Mucosa of stomach (tissue), 1 donor: ENCODE measurements at regions not wholly inside any gene's neighbourhood (a gene's known extent, or its start where the extent isn't known, plus 50 kb on each side); places are given as distances from the start of the nearest gene placed in this dataset.
"Not testable (repeated sequence)": the region's sequence is repeated elsewhere in the genome, so short reads cannot be mapped to it uniquely, and the experiment has no call there.

Experiments
- H3K27me3 ChIP-seq: one replicate; pipeline ENCODE4 v1.7.0; 2013; ENCODE audit warnings: mild to moderate bottlenecking, low read length; ENCODE audit not compliant: control insufficient read depth, insufficient read depth
- H3K36me3 ChIP-seq: one replicate; pipeline ENCODE4 v1.7.0; 2013; ENCODE audit warnings: low read length; ENCODE audit not compliant: control insufficient read depth, insufficient read depth
- H3K4me1 ChIP-seq: one replicate; pipeline ENCODE4 v1.7.0; 2013; ENCODE audit warnings: mild to moderate bottlenecking, low read length; ENCODE audit not compliant: control insufficient read depth, insufficient read depth
- H3K4me3 ChIP-seq: one replicate; pipeline ENCODE4 v1.7.0; 2013; ENCODE audit warnings: low read length
- H3K9ac ChIP-seq: one replicate; pipeline ENCODE4 v1.7.0; 2013; ENCODE audit warnings: mild to moderate bottlenecking, low read length, moderate library complexity
- H3K9me3 ChIP-seq: one replicate; pipeline ENCODE4 v1.7.0; 2013; ENCODE audit warnings: mild to moderate bottlenecking, low read length, moderate library complexity; ENCODE audit not compliant: control insufficient read depth
- donor health status: Pancreatic carcinoma.

DNA sequence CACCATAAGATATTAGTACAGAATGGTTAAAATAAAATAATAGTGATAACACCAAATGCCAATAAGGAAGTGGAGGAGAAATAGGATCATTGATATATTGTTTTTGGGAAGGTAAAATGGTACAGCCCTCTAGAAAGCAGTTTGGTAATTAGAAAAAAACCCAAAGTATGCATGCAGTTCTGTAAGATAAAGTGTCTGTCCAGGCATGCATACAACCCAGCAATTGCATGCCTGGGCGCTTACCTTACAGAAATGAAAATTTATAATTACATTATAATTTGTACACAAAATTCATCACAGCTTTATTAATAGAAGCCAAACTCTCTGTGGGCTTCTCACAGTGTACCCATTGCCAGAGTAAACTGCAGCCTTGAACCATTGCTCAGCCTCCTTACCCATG is 124.7 kb downstream of the TTC6 start:
- H3K27me3 ChIP-seq: no peaks in the 10 kb centered on the region

DNA sequence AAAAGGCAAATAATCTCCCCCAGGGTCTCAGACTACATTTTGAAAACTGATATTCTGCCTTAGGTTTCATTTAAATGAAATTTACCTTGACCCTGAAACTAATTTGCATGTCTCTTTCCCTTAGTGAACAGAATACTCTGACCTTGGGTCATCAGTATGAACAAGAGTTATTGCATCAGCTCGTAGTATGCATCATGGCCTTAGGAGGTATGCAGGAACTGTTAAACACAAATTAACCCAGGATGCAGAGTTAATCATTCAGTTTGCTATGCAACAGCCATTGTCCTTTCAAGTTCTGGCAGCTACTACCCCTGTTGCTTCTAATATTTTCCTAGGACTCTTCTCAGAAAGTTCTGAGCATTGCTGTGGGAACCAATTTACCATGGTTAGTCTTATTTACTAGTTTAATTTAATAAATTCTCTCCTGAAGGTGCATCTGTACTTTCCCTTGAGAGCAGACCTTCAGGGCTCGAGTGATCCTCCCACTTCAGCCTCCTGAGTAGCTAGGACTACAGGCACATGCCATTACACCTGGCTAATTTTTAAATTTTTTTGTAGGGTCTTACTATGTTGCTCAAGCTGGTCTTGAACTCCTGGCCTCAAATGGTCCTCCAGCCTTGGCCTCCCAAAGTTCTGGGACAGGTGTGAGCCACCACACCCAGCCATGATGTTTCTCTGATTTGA is 126.7 kb downstream of the TTC6 start:
- Histone ChIP-seq H3K9me3 (no peaks in the 10 kb centered on the region), H3K9ac (no peak overlapping the region), H3K27me3 (no peaks in the 10 kb centered on the region), H3K4me1 (no peaks in the 10 kb centered on the region), H3K36me3 (no peaks in the 10 kb centered on the region), H3K4me3 (no peak overlapping the region)

More for the DNA sequence above, 124.7 kb downstream of the TTC6 start:
- Histone ChIP-seq H3K4me1 (no peaks in the 10 kb centered on the region), H3K4me3 (no peak overlapping the region), H3K9me3 (no peaks in the 10 kb centered on the region), H3K36me3 (no peaks in the 10 kb centered on the region), H3K9ac (no peak overlapping the region)

DNA sequence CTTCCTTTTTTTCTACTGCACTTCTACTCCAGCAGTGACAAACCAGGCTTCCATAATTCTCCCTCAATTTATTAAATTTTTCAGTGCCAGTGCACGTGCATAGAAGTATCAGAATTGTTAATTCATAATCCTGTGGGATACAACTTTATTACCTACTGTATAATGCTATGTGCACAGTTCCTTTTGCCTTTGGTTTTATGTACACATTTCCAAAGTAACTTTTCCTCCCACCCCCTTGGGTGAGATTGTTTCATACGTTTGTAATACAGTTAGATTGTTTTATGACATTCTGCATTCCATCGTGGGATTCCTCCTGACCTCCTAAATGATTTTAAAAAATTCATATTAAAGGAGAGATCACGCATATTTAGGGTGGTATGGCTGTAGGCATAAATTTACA is 128.1 kb downstream of the TTC6 start:
- H3K4me3 ChIP-seq: no peak overlapping the region
- no peaks in the 10 kb centered on the region for H3K27me3 ChIP-seq
- H3K9ac ChIP-seq: no peak overlapping the region
- no peaks in the 10 kb centered on the region for H3K9me3 ChIP-seq
- no peaks in the 10 kb centered on the region for H3K36me3 ChIP-seq
- H3K4me1 ChIP-seq: no peaks in the 10 kb centered on the region

DNA sequence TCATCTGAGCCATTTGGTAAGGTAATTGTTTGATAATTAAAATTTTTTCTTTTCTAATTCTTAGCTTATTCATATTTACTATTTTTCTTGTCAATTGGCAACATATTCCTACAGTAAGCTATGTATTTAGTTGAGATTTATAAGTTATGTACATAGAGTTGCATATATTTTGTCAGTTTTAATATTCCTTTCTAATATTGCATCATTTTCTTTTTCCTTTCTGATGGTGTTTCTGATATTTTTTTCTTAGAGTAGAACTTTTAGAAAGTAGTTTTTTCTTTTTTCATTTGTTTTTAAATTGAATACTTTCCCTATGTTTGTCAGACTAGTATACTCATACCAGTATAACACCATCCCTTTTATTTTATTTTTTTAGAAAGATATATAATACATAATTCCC is 131.3 kb downstream of the TTC6 start:
- H3K9me3 ChIP-seq: no peaks in the 10 kb centered on the region
- H3K36me3 ChIP-seq: no peaks in the 10 kb centered on the region
- no peak overlapping the region for H3K9ac ChIP-seq
- H3K4me3 ChIP-seq: no peak overlapping the region
- no peaks in the 10 kb centered on the region for H3K27me3 ChIP-seq
- H3K4me1 ChIP-seq: no peaks in the 10 kb centered on the region

DNA sequence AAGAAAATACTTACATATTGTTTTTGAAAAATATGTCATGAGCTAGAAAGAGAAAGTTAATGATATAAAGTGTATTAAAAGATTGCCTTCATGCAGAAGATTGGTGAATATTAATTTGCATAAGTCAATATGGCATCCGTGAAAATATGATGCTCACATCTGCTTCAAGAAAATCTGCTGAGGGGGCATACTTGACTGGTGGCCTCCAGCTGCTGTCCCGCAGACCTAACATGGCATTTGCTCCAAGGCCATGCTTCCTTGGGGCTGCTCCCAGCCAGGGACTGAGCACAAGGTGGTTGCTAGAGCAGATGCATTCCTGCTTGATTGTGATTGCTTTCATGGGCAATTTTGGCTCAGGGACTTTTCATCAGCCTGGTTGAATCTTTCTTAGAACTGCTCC is 133.8 kb downstream of the TTC6 start:
- no peaks in the 10 kb centered on the region for H3K4me1 ChIP-seq
- H3K9ac ChIP-seq: no peak overlapping the region
- H3K36me3 ChIP-seq: no peaks in the 10 kb centered on the region
- H3K4me3 ChIP-seq: no peak overlapping the region
- H3K9me3 ChIP-seq: no peaks in the 10 kb centered on the region
- H3K27me3 ChIP-seq: no peaks in the 10 kb centered on the region

DNA sequence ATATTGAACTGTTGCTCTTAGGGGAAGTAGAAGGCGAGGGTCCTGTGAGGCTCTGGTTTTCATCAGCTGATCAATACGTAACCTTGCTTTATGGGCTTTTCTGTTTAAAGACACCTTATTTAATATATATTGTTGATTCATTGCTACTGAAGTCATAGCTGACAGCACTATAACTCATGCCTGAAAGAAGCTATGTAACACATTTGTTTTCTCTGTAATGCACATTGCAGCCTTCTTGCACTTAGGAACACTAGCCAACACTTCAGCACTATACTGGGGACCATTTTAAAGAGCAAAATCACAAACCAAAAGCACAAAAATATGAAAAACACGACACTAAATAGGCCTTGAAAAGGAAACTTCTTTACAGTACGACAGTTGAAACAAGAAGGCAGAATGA is 135.7 kb downstream of the TTC6 start:
- H3K36me3 ChIP-seq: no peaks in the 10 kb centered on the region
- no peaks in the 10 kb centered on the region for H3K4me1 ChIP-seq

DNA sequence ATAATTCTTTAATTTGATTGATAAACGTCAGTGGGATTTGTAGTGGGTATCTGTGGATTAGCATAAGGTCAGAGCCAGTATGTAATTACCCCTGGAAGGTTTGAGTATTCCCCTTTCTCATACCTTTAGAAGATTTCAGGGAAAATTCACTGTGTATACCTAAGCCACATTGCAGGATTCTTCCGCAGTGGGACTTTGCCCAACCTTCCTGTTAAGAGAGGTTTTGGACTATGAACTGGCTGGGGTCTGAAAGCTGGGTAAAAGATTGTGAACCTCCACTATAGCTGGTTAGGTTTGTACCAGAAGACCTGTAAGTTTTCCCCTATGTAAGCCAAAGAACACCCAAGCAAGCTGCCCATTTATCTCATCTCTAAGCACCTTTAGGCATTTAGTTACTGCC is 150.2 kb downstream of the TTC6 start:
- no peak overlapping the region for H3K9ac ChIP-seq
- H3K4me3 ChIP-seq: no peak overlapping the region
- H3K4me1 ChIP-seq: no peaks in the 10 kb centered on the region
- no peaks in the 10 kb centered on the region for H3K27me3 ChIP-seq
- H3K36me3 ChIP-seq: no peaks in the 10 kb centered on the region
- H3K9me3 ChIP-seq: no peaks in the 10 kb centered on the region

More for the DNA sequence above, 135.7 kb downstream of the TTC6 start:
- Histone ChIP-seq H3K4me3 (no peak overlapping the region), H3K9me3 (no peaks in the 10 kb centered on the region), H3K9ac (no peak overlapping the region), H3K27me3 (no peaks in the 10 kb centered on the region)

DNA sequence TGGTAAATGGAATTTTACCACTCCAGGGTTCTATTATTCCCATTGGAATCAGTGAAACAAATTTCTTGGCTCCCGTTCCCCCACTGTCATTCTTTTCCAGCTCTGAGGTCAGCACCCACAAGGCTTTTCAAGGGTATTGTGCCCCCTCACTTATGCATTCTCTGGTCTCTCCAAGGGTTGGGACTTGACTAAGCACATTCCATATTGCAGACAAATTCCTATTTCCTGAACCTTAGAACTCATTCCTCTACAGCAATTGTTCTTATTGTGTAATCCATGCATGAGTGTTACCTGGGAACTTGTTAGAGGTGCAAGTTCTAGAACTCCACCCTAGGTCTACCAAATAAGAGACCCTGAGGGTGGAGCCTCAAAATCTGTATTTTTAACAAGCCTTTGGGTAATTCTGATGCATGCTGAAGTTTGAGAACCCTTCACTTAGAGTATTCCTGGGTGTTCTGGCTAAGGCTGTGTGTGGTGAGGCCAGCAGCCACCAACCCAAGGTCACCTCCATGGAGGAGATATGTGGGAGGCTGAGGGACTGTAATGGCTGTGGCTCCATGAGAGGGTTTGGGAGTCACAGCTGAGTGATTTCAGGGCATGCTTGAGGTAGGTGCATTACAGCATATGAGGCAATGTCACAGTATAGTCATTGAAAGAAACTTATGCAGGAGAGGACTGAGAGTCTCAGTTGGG is 150.9 kb downstream of the TTC6 start:
- no peaks in the 10 kb centered on the region for H3K4me1 ChIP-seq
- no peak overlapping the region for H3K9ac ChIP-seq
- H3K36me3 ChIP-seq: no peaks in the 10 kb centered on the region
- no peak overlapping the region for H3K4me3 ChIP-seq
- H3K27me3 ChIP-seq: no peaks in the 10 kb centered on the region
- H3K9me3 ChIP-seq: no peaks in the 10 kb centered on the region

DNA sequence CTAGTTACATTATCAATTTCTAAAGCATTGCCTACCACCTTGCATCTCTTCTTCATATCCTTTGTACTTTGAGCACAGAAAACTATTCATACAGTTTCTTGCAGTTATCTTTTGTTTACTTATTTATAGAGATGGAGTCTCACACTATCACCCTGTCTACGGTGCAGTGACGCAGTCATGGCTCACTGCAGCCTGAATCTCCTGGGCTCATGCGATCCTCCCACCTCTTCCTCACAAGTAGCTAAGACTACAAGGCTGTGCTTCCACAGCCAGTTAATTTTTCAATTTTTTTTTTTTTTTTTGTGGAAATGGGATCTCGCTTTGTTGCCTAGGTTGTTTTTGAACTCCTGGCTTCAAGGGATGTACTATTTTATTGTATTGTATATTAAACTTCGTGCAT is 158.0 kb downstream of the TTC6 start:
- Histone ChIP-seq H3K9me3 (no peaks in the 10 kb centered on the region), H3K4me1 (no peaks in the 10 kb centered on the region), H3K9ac (no peak overlapping the region), H3K36me3 (no peaks in the 10 kb centered on the region), H3K4me3 (no peak overlapping the region), H3K27me3 (no peaks in the 10 kb centered on the region)

DNA sequence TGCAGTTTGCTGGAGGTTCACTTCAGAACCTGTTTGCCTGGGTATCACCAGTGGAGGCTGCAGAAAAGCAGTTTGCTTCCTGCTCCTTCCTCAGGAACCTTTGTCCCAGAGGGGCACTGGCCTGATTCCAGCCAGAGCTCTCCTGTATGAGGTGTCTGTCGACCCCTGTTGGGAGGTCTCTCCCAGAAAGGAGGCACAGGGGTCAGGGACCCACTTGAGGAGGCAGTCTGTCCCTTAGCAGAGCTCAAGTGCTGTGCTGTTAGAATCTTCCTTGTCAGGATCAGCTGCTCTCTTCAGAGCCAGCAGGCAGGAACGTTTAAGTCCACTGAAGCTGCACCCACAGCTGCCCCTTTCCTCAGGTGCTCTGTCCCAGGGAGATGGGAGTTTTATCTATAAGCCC is 164.8 kb downstream of the TTC6 start:
- H3K4me3 ChIP-seq, H3K9ac ChIP-seq, H3K27me3 ChIP-seq, H3K9me3 ChIP-seq, H3K4me1 ChIP-seq, H3K36me3 ChIP-seq: not testable (repeated sequence)

DNA sequence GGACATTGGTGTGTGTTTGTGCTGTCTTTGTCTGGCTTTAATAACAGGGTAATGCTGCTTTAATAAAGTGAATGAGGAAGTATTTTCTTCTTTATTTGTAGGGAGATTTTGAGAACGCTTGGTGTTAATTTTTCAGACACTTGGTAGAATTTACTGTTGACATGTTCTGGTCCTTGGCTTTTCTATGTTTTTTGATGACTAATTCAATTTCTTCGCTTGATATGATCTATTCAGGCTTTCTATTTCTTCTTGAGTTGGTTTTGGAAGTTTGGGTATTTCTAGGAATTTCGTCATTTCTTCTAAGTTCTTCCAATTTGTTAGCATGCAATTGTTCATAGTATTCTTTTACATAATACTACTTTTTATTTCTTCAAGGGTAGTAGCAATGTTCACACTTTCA is 167.8 kb downstream of the TTC6 start:
- Histone ChIP-seq H3K36me3 (no peaks in the 10 kb centered on the region), H3K9me3 (no peaks in the 10 kb centered on the region), H3K4me1 (no peaks in the 10 kb centered on the region), H3K4me3 (no peak overlapping the region), H3K9ac (no peak overlapping the region), H3K27me3 (no peaks in the 10 kb centered on the region)

DNA sequence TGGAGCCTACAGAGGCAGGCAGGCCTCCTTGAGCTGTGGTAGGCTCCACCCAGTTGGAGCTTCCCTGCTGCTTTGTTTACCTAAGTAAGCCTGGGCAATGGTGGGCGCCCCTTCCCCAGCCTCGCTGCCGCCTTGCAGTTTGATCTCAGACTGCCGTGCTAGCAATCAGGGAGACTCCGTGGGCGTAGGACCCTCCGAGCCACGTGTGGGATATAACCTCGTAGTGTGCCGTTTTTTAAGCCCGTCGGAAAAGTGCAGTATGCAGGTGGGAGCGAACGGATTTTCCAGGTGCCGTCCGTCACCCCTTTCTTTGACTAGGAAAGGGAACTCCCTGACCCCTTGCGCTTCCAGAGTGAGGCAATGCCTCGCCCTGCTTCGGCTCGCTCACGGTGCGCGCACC is 176.9 kb downstream of the TTC6 start:
- not testable (repeated sequence) for H3K4me1 ChIP-seq, H3K9me3 ChIP-seq, H3K4me3 ChIP-seq, H3K36me3 ChIP-seq, H3K9ac ChIP-seq, H3K27me3 ChIP-seq
